ENCODE measurements at regions not wholly inside any gene's neighbourhood (a gene's known extent, or its start where the extent isn't known, plus 50 kb on each side); places are given as distances from the start of the nearest gene placed in this dataset.
"Not testable (repeated sequence)": the region's sequence is repeated elsewhere in the genome, so short reads cannot be mapped to it uniquely, and the experiment has no call there.

- Mint-ChIP-seq H3K36me3 (ENCODE audit: unreplicated experiment) (peaks cover 4% of the 10 kb centered on the region), H3K4me1 (ENCODE audit: low read depth, unreplicated experiment) (peaks cover 3% of the 10 kb centered on the region), H3K27ac (ENCODE audit: unreplicated experiment) (no peak overlapping the region), H3K4me3 (ENCODE audit: unreplicated experiment) (no peak overlapping the region), H3K27me3 (ENCODE audit: unreplicated experiment) (no peaks in the 10 kb centered on the region), H3K9me3 (ENCODE audit: unreplicated experiment) (no peaks in the 10 kb centered on the region)
- TF ChIP-seq CTCF (IDR thresholded peaks at IDR 0.05; ENCODE audit: partially characterized antibody, unreplicated experiment) = no peak
- no peak for DNase-seq
Observed at GRCh38 chr18:68399721-68400120, 315.2 kb downstream of the TMX3 start.

- H3K4me3 Mint-ChIP-seq (ENCODE audit: unreplicated experiment) = no peak overlapping the region
- no peak for DNase-seq
- no peaks in the 10 kb centered on the region for H3K27me3 Mint-ChIP-seq (ENCODE audit: unreplicated experiment)
- no peak for TF ChIP-seq CTCF (IDR thresholded peaks at IDR 0.05; ENCODE audit: partially characterized antibody, unreplicated experiment)
- no peak overlapping the region for H3K27ac Mint-ChIP-seq (ENCODE audit: unreplicated experiment)
- peaks cover 3% of the 10 kb centered on the region for H3K4me1 Mint-ChIP-seq (ENCODE audit: low read depth, unreplicated experiment)
- peaks cover 4% of the 10 kb centered on the region for H3K36me3 Mint-ChIP-seq (ENCODE audit: unreplicated experiment)
- no peaks in the 10 kb centered on the region for H3K9me3 Mint-ChIP-seq (ENCODE audit: unreplicated experiment)
Observed at GRCh38 chr18:68397241-68398035, 317.5 kb downstream of the TMX3 start.

- Mint-ChIP-seq H3K4me1 (ENCODE audit: low read depth, unreplicated experiment) (no peaks in the 10 kb centered on the region), H3K36me3 (ENCODE audit: unreplicated experiment) (peaks cover 4% of the 10 kb centered on the region), H3K27ac (ENCODE audit: unreplicated experiment) (no peak overlapping the region), H3K27me3 (ENCODE audit: unreplicated experiment) (no peaks in the 10 kb centered on the region), H3K9me3 (ENCODE audit: unreplicated experiment) (no peaks in the 10 kb centered on the region), H3K4me3 (ENCODE audit: unreplicated experiment) (no peak overlapping the region)
- TF ChIP-seq CTCF (IDR thresholded peaks at IDR 0.05; ENCODE audit: partially characterized antibody, unreplicated experiment) = no peak
- no peak for DNase-seq
Observed at GRCh38 chr18:68394705-68395104, 320.2 kb downstream of the TMX3 start.

GRCh38 chr18:68391801-68392200, 323.1 kb downstream of the TMX3 start:
- Mint-ChIP-seq H3K27me3 (ENCODE audit: unreplicated experiment) (no peaks in the 10 kb centered on the region), H3K4me1 (ENCODE audit: low read depth, unreplicated experiment) (no peaks in the 10 kb centered on the region), H3K36me3 (ENCODE audit: unreplicated experiment) (peaks cover 4% of the 10 kb centered on the region), H3K27ac (ENCODE audit: unreplicated experiment) (no peak overlapping the region), H3K9me3 (ENCODE audit: unreplicated experiment) (no peaks in the 10 kb centered on the region), H3K4me3 (ENCODE audit: unreplicated experiment) (no peak overlapping the region)
- DNase-seq = no peak
- no peak for TF ChIP-seq CTCF (IDR thresholded peaks at IDR 0.05; ENCODE audit: partially characterized antibody, unreplicated experiment)

- H3K27ac Mint-ChIP-seq (ENCODE audit: unreplicated experiment) = no peak overlapping the region
- H3K4me1 Mint-ChIP-seq (ENCODE audit: low read depth, unreplicated experiment) = no peaks in the 10 kb centered on the region
- no peak overlapping the region for H3K4me3 Mint-ChIP-seq (ENCODE audit: unreplicated experiment)
- H3K9me3 Mint-ChIP-seq (ENCODE audit: unreplicated experiment) = no peaks in the 10 kb centered on the region
- DNase-seq = no peak
- H3K27me3 Mint-ChIP-seq (ENCODE audit: unreplicated experiment) = no peaks in the 10 kb centered on the region
- H3K36me3 Mint-ChIP-seq (ENCODE audit: unreplicated experiment) = no peaks in the 10 kb centered on the region
- TF ChIP-seq CTCF (IDR thresholded peaks at IDR 0.05; ENCODE audit: partially characterized antibody, unreplicated experiment) = no peak
Observed at GRCh38 chr18:68387246-68387645, 327.7 kb downstream of the TMX3 start.

- not testable (repeated sequence) for H3K36me3 Mint-ChIP-seq (ENCODE audit: unreplicated experiment); H3K4me3 Mint-ChIP-seq (ENCODE audit: unreplicated experiment); H3K27ac Mint-ChIP-seq (ENCODE audit: unreplicated experiment)
Observed at GRCh38 chr18:68383979-68384378, 330.9 kb downstream of the TMX3 start.

More at GRCh38 chr18:68383979-68384378, 330.9 kb downstream of the TMX3 start:
- H3K27me3 Mint-ChIP-seq (ENCODE audit: unreplicated experiment); H3K4me1 Mint-ChIP-seq (ENCODE audit: low read depth, unreplicated experiment); DNase-seq; H3K9me3 Mint-ChIP-seq (ENCODE audit: unreplicated experiment): not testable (repeated sequence)

All from glutamatergic neuron (in vitro differentiated cells).